Loucy (cell line): ENCODE measurements at regions not wholly inside any gene's neighbourhood (a gene's known extent, or its start where the extent isn't known, plus 50 kb on each side); places are given as distances from the start of the nearest gene placed in this dataset.

Source experiments
- EZH2phosphoT487 ChIP-seq: fragments of 200-600 bp; IDR thresholded peaks from 2 replicates; pipeline ENCODE4 v1.6.1; 2018; ENCODE audit warnings: antibody characterized with exemption, mild to moderate bottlenecking, moderate library complexity, borderline replicate concordance
- TF ChIP-seq, protein P1 (sequence below): fragments of 200-600 bp; sonication (generic); conservative IDR thresholded peaks from 2 replicates; pipeline ENCODE4 v1.5.1; 2014; ENCODE audit warnings: mild to moderate bottlenecking, antibody characterized with exemption, low read length

DNA sequence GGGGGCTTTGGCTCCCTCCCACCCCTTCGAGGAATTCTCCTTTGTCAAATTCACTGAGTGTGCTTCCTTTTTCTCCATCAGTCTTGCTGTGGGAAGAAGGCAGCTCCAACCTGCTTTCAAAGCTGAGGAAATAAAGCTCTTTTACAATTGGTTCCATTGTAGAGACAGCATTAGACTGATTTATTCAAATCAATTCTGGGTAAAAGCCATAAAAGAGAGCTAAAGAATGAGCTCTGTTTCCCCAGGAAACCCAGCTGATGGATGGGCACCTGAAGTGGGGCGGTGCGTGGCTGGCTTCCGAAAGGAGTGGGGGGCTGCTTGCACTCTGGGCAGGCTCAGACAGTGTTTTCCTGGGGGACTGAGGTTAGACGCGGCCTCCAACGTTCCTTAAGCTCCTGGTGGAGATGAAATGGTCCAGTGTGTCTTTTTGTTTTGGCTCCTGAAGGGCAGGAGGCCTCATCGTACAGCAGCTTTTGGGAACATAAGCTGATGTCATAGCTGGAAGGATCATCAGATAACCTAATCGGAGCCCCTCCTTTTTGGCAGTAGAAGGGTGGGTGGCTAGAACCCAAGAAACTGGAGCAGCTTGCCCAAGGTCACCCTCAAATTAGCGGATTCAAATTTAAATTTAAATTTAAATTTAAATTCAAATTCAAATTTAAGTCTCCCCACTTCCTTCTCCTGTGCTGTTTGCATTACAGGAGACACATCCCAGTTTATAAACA is 128.5 kb upstream of the EEF2KMT start:
- TF ChIP-seq, protein P1, sequence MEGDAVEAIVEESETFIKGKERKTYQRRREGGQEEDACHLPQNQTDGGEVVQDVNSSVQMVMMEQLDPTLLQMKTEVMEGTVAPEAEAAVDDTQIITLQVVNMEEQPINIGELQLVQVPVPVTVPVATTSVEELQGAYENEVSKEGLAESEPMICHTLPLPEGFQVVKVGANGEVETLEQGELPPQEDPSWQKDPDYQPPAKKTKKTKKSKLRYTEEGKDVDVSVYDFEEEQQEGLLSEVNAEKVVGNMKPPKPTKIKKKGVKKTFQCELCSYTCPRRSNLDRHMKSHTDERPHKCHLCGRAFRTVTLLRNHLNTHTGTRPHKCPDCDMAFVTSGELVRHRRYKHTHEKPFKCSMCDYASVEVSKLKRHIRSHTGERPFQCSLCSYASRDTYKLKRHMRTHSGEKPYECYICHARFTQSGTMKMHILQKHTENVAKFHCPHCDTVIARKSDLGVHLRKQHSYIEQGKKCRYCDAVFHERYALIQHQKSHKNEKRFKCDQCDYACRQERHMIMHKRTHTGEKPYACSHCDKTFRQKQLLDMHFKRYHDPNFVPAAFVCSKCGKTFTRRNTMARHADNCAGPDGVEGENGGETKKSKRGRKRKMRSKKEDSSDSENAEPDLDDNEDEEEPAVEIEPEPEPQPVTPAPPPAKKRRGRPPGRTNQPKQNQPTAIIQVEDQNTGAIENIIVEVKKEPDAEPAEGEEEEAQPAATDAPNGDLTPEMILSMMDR: no peak
- no peak for TF ChIP-seq EZH2phosphoT487
